Inflammatory macrophage treated with lipopolysaccharide for 4 hours (primary cell): ENCODE measurements at regions not wholly inside any gene's neighbourhood (a gene's known extent, or its start where the extent isn't known, plus 50 kb on each side); places are given as distances from the start of the nearest gene placed in this dataset.
A peak's percentile ranks its signal among the peaks of the same experiment; 100 is the strongest.
"Not testable (repeated sequence)": the region's sequence is repeated elsewhere in the genome, so short reads cannot be mapped to it uniquely, and the experiment has no call there.

Experiments used
- DNase-seq: peaks from one replicate; pipeline ENCODE4 v3.0.0-alpha.2; 2020

DNA sequence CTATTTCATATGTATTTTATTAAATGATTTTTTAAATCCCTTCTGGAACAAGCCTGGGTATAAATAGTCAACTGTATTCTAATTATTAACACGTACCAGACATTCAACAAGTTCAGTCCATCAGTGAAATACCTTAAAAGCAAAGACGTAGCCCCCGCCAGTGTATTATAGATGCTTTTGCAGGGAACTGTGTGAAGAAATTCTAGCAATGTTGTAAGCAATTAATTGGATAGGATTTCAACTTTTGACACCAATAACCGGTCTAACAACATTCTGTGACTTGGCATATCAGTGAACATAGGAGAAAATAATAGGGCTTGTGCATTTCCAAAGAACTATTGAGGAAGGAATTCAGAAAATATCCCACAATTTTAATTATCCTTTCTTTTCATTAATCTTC, 67.2 kb upstream of the TGFBR2 start:
- no peak for DNase-seq

- no peak for DNase-seq
Measured at GRCh38 chr3:30539772-30540171, 66.6 kb upstream of the TGFBR2 start.

GRCh38 chr3:30541156-30541555, 65.2 kb upstream of the TGFBR2 start:
- DNase-seq = not testable (repeated sequence)

- DNase-seq = no peak
Measured at GRCh38 chr3:30542897-30543296, 63.5 kb upstream of the TGFBR2 start.

- DNase-seq = peak; percentile 52
Measured at GRCh38 chr3:30544812-30545211, 61.6 kb upstream of the TGFBR2 start.

- no peak for DNase-seq
Measured at GRCh38 chr3:30546934-30547333, 59.5 kb upstream of the TGFBR2 start.

GRCh38 chr3:30547716-30548115, 58.7 kb upstream of the TGFBR2 start:
- DNase-seq = peak; percentile 43

- DNase-seq = no peak
Measured at GRCh38 chr3:30548600-30548999, 57.8 kb upstream of the TGFBR2 start.

- no peak for DNase-seq
Measured at GRCh38 chr3:30549600-30549999, 56.8 kb upstream of the TGFBR2 start.

- no peak for DNase-seq
Measured at GRCh38 chr3:30550246-30550645, 56.2 kb upstream of the TGFBR2 start.

DNA sequence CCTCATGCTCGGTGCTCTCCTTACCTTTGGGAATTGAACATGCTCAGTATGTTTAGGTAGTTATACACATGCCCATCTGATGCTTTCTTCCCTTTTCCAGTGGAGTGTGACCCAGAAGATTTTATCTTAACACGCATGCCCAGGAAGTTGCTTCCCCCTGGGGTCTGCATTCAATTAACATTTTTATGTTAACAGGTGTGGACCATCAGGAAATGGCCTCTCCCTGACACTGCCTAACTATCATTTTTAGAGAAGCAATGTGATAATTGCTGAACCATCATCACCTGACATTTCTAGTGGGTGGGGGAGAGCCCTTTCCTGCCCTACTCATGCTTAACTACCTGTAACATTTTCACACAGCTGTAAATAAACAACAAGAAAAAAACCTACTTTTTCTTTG, 55.1 kb upstream of the TGFBR2 start:
- DNase-seq = no peak

GRCh38 chr3:30551927-30552326, 54.5 kb upstream of the TGFBR2 start:
- no peak for DNase-seq

GRCh38 chr3:30553641-30554316, 52.6 kb upstream of the TGFBR2 start:
- DNase-seq = no peak

GRCh38 chr3:30554317-30554690, 52.1 kb upstream of the TGFBR2 start:
- no peak for DNase-seq

DNA sequence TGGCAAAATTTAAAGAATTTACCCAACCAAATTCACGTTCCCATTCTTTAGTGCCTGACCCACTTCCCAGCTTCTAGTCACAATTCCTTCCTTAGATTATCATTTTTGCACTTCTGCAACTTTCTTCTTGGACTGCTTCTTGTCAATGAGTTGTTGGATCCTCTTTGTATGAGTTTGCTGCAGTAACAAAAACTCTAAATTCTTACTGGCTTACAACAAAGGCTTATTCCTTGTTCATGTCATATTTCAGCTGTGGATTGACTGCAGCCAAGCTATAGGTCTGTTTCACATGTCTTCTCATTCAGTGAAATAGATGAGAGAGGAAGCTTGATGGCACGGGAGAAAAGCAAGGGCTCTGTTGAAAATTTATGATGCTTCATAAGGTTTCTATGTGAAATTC, 50.4 kb upstream of the TGFBR2 start:
- no peak for DNase-seq
